CD14-positive monocyte (primary cell): ENCODE measurements at regions not wholly inside any gene's neighbourhood (a gene's known extent, or its start where the extent isn't known, plus 50 kb on each side); places are given as distances from the start of the nearest gene placed in this dataset.

Experiments used
- DNase-seq, 3 donors: peaks; one replicate each; pipeline ENCODE4 v3.0.0-alpha.2; 2011 to 2022
- H2AFZ ChIP-seq: 2 replicates; pipeline ENCODE4 v1.6.0; 2012; ENCODE audit warnings: mild to moderate bottlenecking, low read depth, low read length, inconsistent platforms; ENCODE audit not compliant: insufficient read depth, poor library complexity, severe bottlenecking
- H3K27ac ChIP-seq, 2 donors: 1 replicate in 1 of 2; 2 replicates in 1 of 2; pipeline ENCODE4 v1.5.1; 2012 to 2013; ENCODE audit warnings: low read length in 2 of 2, control low read depth in 1 of 2, inconsistent platforms in 1 of 2, low read depth in 1 of 2, mild to moderate bottlenecking in 1 of 2
- H3K27me3 ChIP-seq, 2 donors: one replicate each; pipeline versions ENCODE4 v1.6.0 to v1.6.1; 2011 to 2013; ENCODE audit warnings: low read length in 2 of 2; ENCODE audit not compliant: control insufficient read depth in 2 of 2, insufficient read depth in 2 of 2
- H3K36me3 ChIP-seq, 2 donors: replicated peaks in 1 of 2; 1 replicate in 1 of 2; 2 replicates in 1 of 2; pipeline versions ENCODE4 v1.5.1 to v1.6.1; 2012 to 2013; ENCODE audit warnings: low read length in 2 of 2, control low read depth in 1 of 2, inconsistent platforms in 1 of 2, mild to moderate bottlenecking in 1 of 2; ENCODE audit not compliant: insufficient read depth in 2 of 2, control insufficient read depth in 1 of 2
- H3K4me1 ChIP-seq, 2 donors: 1 replicate in 1 of 2; 2 replicates in 1 of 2; pipeline versions ENCODE4 v1.5.1 to v1.6.1; 2012 to 2013; ENCODE audit warnings: low read length in 2 of 2, control low read depth in 1 of 2, inconsistent platforms in 1 of 2, mild to moderate bottlenecking in 1 of 2, moderate library complexity in 1 of 2; ENCODE audit not compliant: insufficient read depth in 2 of 2, control insufficient read depth in 1 of 2
- H3K4me2 ChIP-seq: replicated peaks from 2 replicates; pipeline ENCODE3; 2012; ENCODE audit warnings: low read length, moderate library complexity, mild to moderate bottlenecking; ENCODE audit not compliant: poor library complexity, severe bottlenecking; ENCODE audit errors: extremely low read depth
- H3K4me3 ChIP-seq, 3 experiments: fragments of 200-600 bp in 1 of 3; sonication (generic) in 1 of 3; replicated peaks in 1 of 3; 1 replicate in 2 of 3; 2 replicates in 1 of 3; pipeline ENCODE4 v1.5.1; 2011 to 2013; ENCODE audit warnings: low read length in 3 of 3, mild to moderate bottlenecking in 3 of 3, control low read depth in 2 of 3, low read depth in 2 of 3, inconsistent platforms in 1 of 3, moderate library complexity in 1 of 3
- H3K79me2 ChIP-seq: 2 replicates; pipeline ENCODE4 v1.6.0; 2012; ENCODE audit warnings: mild to moderate bottlenecking, control low read depth, inconsistent platforms, low read length, moderate library complexity; ENCODE audit not compliant: insufficient read depth
- H3K9ac ChIP-seq: 2 replicates; pipeline ENCODE4 v1.6.0; 2017; ENCODE audit warnings: low read length, mild to moderate bottlenecking; ENCODE audit not compliant: insufficient read depth, poor library complexity, severe bottlenecking
- H3K9me3 ChIP-seq, 2 donors: replicated peaks in 1 of 2; 1 replicate in 1 of 2; 2 replicates in 1 of 2; pipeline versions ENCODE4 v1.5.1 to v1.6.1; 2012 to 2013; ENCODE audit warnings: low read length in 2 of 2, control low read depth in 1 of 2; ENCODE audit not compliant: control insufficient read depth in 1 of 2, insufficient read depth in 1 of 2
- H4K20me1 ChIP-seq: 2 replicates; pipeline ENCODE4 v1.6.0; 2012; ENCODE audit warnings: mild to moderate bottlenecking, low read length, control low read depth, moderate library complexity; ENCODE audit not compliant: insufficient read depth
- H3K27ac Mint-ChIP-seq, 7 donors: one replicate each; pipeline ENCODE4 v1.8.0; 2020; ENCODE audit warnings: mild to moderate bottlenecking in 7 of 7, mixed read lengths in 7 of 7, moderate library complexity in 6 of 7, inconsistent platforms in 2 of 7
- H3K27me3 Mint-ChIP-seq, 3 donors: one replicate each; pipeline ENCODE4 v1.8.0; 2021 to 2022; ENCODE audit warnings: low read depth in 3 of 3, mild to moderate bottlenecking in 3 of 3, mixed read lengths in 3 of 3, moderate library complexity in 3 of 3, inconsistent platforms in 1 of 3
- H3K36me3 Mint-ChIP-seq, 2 donors: one replicate each; pipeline ENCODE4 v1.8.0; 2020; ENCODE audit warnings: mixed read lengths in 2 of 2, inconsistent platforms in 1 of 2, mild to moderate bottlenecking in 1 of 2
- H3K4me1 Mint-ChIP-seq: one replicate; pipeline ENCODE4 v1.8.0; 2020; ENCODE audit warnings: mild to moderate bottlenecking, mixed read lengths
- H3K4me3 Mint-ChIP-seq, 2 donors: one replicate each; pipeline ENCODE4 v1.8.0; 2020; ENCODE audit warnings: mild to moderate bottlenecking in 2 of 2, mixed read lengths in 2 of 2, moderate library complexity in 1 of 2
- H3K9me3 Mint-ChIP-seq, 7 donors: one replicate each; pipeline ENCODE4 v1.8.0; 2020 to 2022; ENCODE audit warnings: mixed read lengths in 7 of 7, mild to moderate bottlenecking in 6 of 7, moderate library complexity in 6 of 7, inconsistent platforms in 2 of 7
- CTCF ChIP-seq: fragments of 200-600 bp; IDR thresholded peaks from one replicate; pipeline ENCODE4 v1.8.0; 2022; ENCODE audit warnings: antibody characterized with exemption, mild to moderate bottlenecking
- WGBS: methylation state at CpG from one replicate; pipeline ENCODE4 v1.1.5; 2013; ENCODE audit warnings: missing lambda C conversion rate; ENCODE audit not compliant: insufficient coverage; 5-methylcytosine and 5-hydroxymethylcytosine counted together
- intact Hi-C, 2 donors: fragments of 100-400 bp; cut with micrococcal nuclease; formaldehyde crosslinking; loops; one replicate each; pipeline versions ENCODE4 v1.15.0 to v1.15.1; 2023

GRCh38 chr10:128721963-128722445 is 595.8 kb upstream of the MKI67 start:
- H3K27ac Mint-ChIP-seq, result no peak overlapping the region

GRCh38 chr10:128722947-128723346 is 596.7 kb upstream of the MKI67 start:
- TF ChIP-seq CTCF, result no peak
- Mint-ChIP-seq H3K27ac (no peak overlapping the region), H3K4me3 (no peak overlapping the region), H3K4me1 (no peaks in the 10 kb centered on the region), H3K9me3 (peaks cover 0 to 4% (median 0%) of the 10 kb centered on the region in 7 donors), H3K27me3 (peaks cover 2 to 4% (median 2%) of the 10 kb centered on the region in 3 donors), H3K36me3 (no peaks in the 10 kb centered on the region)
- H3K4me1 ChIP-seq, result no peaks in the 10 kb centered on the region
- H3K27ac ChIP-seq, result no peak overlapping the region
- no peaks in the 10 kb centered on the region for H3K36me3 ChIP-seq
- no peak overlapping the region for H3K4me2 ChIP-seq
- no peak overlapping the region for H3K4me3 ChIP-seq
- H3K27me3 ChIP-seq, result no peaks in the 10 kb centered on the region
- no peaks in the 10 kb centered on the region for H4K20me1 ChIP-seq
- H2AFZ ChIP-seq, result no peak overlapping the region
- intact Hi-C loops, result no loop called here
- no peaks in the 10 kb centered on the region for H3K9me3 ChIP-seq
- DNase-seq, result no peak
- H3K79me2 ChIP-seq, result no peaks in the 10 kb centered on the region
- H3K9ac ChIP-seq, result no peak overlapping the region
- 80% methylated on average over 1 of the region's 3 CpGs for WGBS

More at GRCh38 chr10:128721963-128722445, 595.8 kb upstream of the MKI67 start:
- Mint-ChIP-seq H3K27me3 (peaks cover 0 to 7% (median under 1%) of the 10 kb centered on the region in 3 donors), H3K4me1 (no peaks in the 10 kb centered on the region), H3K9me3 (peaks cover 0 to 5% (median 0%) of the 10 kb centered on the region in 7 donors), H3K36me3 (no peaks in the 10 kb centered on the region), H3K4me3 (no peak overlapping the region)
- Histone ChIP-seq H3K36me3 (no peaks in the 10 kb centered on the region), H4K20me1 (no peaks in the 10 kb centered on the region), H3K79me2 (no peaks in the 10 kb centered on the region), H3K4me3 (no peak overlapping the region), H3K27me3 (no peaks in the 10 kb centered on the region), H3K9ac (no peak overlapping the region), H3K9me3 (no peaks in the 10 kb centered on the region), H3K27ac (no peak overlapping the region), H3K4me1 (no peaks in the 10 kb centered on the region), H2AFZ (no peak overlapping the region), H3K4me2 (no peak overlapping the region)
- TF ChIP-seq CTCF, result no peak
- 56% methylated on average over 3 of the region's 5 CpGs for WGBS
- intact Hi-C loops, result no loop called here
- DNase-seq, result no peak
